GM12878 (cell line): ENCODE measurements at regions not wholly inside any gene's neighbourhood (a gene's known extent, or its start where the extent isn't known, plus 50 kb on each side); places are given as distances from the start of the nearest gene placed in this dataset.

ENCODE experiments used
- ATAC-seq: fragments of 200-7000 bp; cut with Tn5 transposase; 3 replicates; pipeline ENCODE4 v1.9.1; 2020; ENCODE audit warnings: mild to moderate bottlenecking, moderate library complexity
- BruUV-seq: library from RNA; stranded (reverse); fragments of 400-500 nt; replicated peaks from 2 replicates; lab custom pipeline; 2021; lab: Mats Ljungman, UMichigan
- CTCF ChIA-PET: fragments of 300-600 bp; sonication (Branson Sonifier 250); formaldehyde crosslinking; extraction: SDS; loops from one replicate; lab custom pipeline; 2021; ENCODE audit warnings: inconsistent platforms; lab: Yijun Ruan, JAX
- POLR2A ChIA-PET: fragments of 350-600 bp; formaldehyde crosslinking; extraction: SDS; loops from one replicate; lab custom pipeline; 2021; ENCODE audit warnings: inconsistent platforms; lab: Charles Lee
- RAD21 ChIA-PET: fragments of 300-600 bp; sonication (Branson Sonifier 250); formaldehyde crosslinking; loops from one replicate; lab custom pipeline; 2023; ENCODE audit warnings: antibody characterized with exemption; ENCODE audit not compliant: unreplicated experiment; lab: Charles Lee
- SMC1A ChIA-PET: fragments of 300-600 bp; sonication (Branson Sonifier 250); formaldehyde crosslinking; loops from one replicate; lab custom pipeline; 2023; ENCODE audit not compliant: unreplicated experiment, uncharacterized antibody; lab: Charles Lee
- DNase-seq: peaks from one replicate; pipeline ENCODE4 v3.0.0-alpha.2; 2011; ENCODE audit warnings: low read depth, low spot score
- FAIRE-seq: peaks from 3 replicates; lab custom pipeline; 2011; peaks lifted over from hg19 to GRCh38; lab: Jason Lieb, UNC
- H2AFZ ChIP-seq: 2 replicates; pipeline ENCODE4 v1.6.0; 2011; ENCODE audit warnings: low read depth, low read length, control low read depth; ENCODE audit not compliant: control insufficient read depth
- H3K27ac ChIP-seq: 2 replicates; pipeline ENCODE4 v1.5.1; 2011; ENCODE audit warnings: control low read depth; ENCODE audit not compliant: control insufficient read depth, insufficient read depth
- H3K27me3 ChIP-seq, 2 experiments: replicated peaks in 1 of 2; 2 replicates each; pipeline versions ENCODE4 v1.6.0 to v1.6.1; 2011; ENCODE audit warnings: low read length in 1 of 2; ENCODE audit not compliant: control insufficient read depth in 2 of 2, insufficient read depth in 2 of 2
- H3K36me3 ChIP-seq, 2 experiments: 2 replicates each; pipeline ENCODE4 v1.5.1; 2011; ENCODE audit warnings: low read length in 1 of 2; ENCODE audit not compliant: control insufficient read depth in 2 of 2, insufficient read depth in 2 of 2
- H3K4me1 ChIP-seq: 2 replicates; pipeline ENCODE4 v1.6.1; 2011; ENCODE audit warnings: mild to moderate bottlenecking, low read length, moderate library complexity, mixed read lengths; ENCODE audit not compliant: control insufficient read depth, insufficient read depth
- H3K4me2 ChIP-seq: 2 replicates; pipeline ENCODE4 v1.6.0; 2011; ENCODE audit warnings: control low read depth; ENCODE audit not compliant: control insufficient read depth, insufficient read depth
- H3K4me3 ChIP-seq: fragments of 200-600 bp; sonication (generic); 2 replicates; pipeline ENCODE4 v1.5.1; 2016
- H3K79me2 ChIP-seq: 2 replicates; pipeline ENCODE4 v1.6.0; 2011; ENCODE audit warnings: low read length; ENCODE audit not compliant: control insufficient read depth, insufficient read depth
- H3K9ac ChIP-seq: 2 replicates; pipeline ENCODE4 v1.8.0; 2011; ENCODE audit warnings: low read length, control low read depth, mixed read lengths; ENCODE audit not compliant: control insufficient read depth, insufficient read depth
- H3K9me3 ChIP-seq: replicated peaks from 3 replicates; pipeline ENCODE4 v1.5.1; 2011; ENCODE audit warnings: mild to moderate bottlenecking, low read length; ENCODE audit not compliant: control insufficient read depth, insufficient read depth
- H4K20me1 ChIP-seq: 2 replicates; pipeline ENCODE4 v1.6.0; 2011; ENCODE audit not compliant: control insufficient read depth, insufficient read depth
- CBFB ChIP-seq: IDR thresholded peaks from 2 replicates; pipeline ENCODE4 v1.6.1; 2016; ENCODE audit warnings: antibody characterized with exemption, low read depth
- CREB1 ChIP-seq: IDR thresholded peaks from 2 replicates; pipeline ENCODE4 v1.6.1; 2012; ENCODE audit warnings: low read depth, mild to moderate bottlenecking, inconsistent platforms
- FOXM1 ChIP-seq: IDR thresholded peaks from 2 replicates; pipeline ENCODE4 v1.6.1; 2012; ENCODE audit warnings: low read depth, mild to moderate bottlenecking, inconsistent platforms, low read length, moderate library complexity
- KAT2A ChIP-seq: conservative IDR thresholded peaks from 2 replicates; pipeline ENCODE4 v1.6.1; 2011; ENCODE audit warnings: low read depth, low read length; ENCODE audit not compliant: control insufficient read depth
- NFYA ChIP-seq: IDR thresholded peaks from 2 replicates; pipeline ENCODE4 v1.6.1; 2011; ENCODE audit warnings: low read depth, mild to moderate bottlenecking, low read length, improper control_type of control experiment, borderline replicate concordance
- RFX5 ChIP-seq: IDR thresholded peaks from 2 replicates; pipeline ENCODE4 v1.6.1; 2011; ENCODE audit warnings: low read depth, low read length, improper control_type of control experiment
- WGBS: methylation state at CpG from one replicate; pipeline ENCODE4 v1.1.6; 2016; ENCODE audit warnings: low lambda C conversion rate; ENCODE audit not compliant: insufficient replicate concordance, insufficient coverage; ENCODE audit errors: missing lambda C conversion rate; 5-methylcytosine and 5-hydroxymethylcytosine counted together
- in situ Hi-C: fragments of 300-500 bp; cut with MboI; formaldehyde crosslinking; loops from 9 replicates; pipeline ENCODE4 v1.14.3; 2018; ENCODE audit warnings: mixed read lengths
- intact Hi-C: fragments of 100-400 bp; cut with micrococcal nuclease; formaldehyde crosslinking; loops from one replicate; pipeline ENCODE4 v1.14.2; 2022; ENCODE audit not compliant: unreplicated experiment
- TF ChIP-seq, protein P1 (sequence below): IDR thresholded peaks from 2 replicates; pipeline ENCODE4 v1.6.1; 2011; ENCODE audit warnings: borderline replicate concordance, low read depth, mild to moderate bottlenecking, moderate library complexity, mixed read lengths, low read length; ENCODE audit not compliant: insufficient read depth; ENCODE audit errors: extremely low read length
- TF ChIP-seq, protein P2 (sequence below): fragments of 450-650 bp; IDR thresholded peaks from 2 replicates; pipeline ENCODE4 v1.6.1; 2017; ENCODE audit warnings: mild to moderate bottlenecking

GRCh38 chr17:34820922-34821321, 140.3 kb downstream of the CCT6B start:
- no TSS peak for BruUV-seq
- Histone ChIP-seq H2AFZ (no peak overlapping the region), H3K27me3 (no peaks in the 10 kb centered on the region; a peak in 2 of 4 replicates), H4K20me1 (no peaks in the 10 kb centered on the region), H3K9ac (no peak overlapping the region), H3K27ac (no peak overlapping the region), H3K36me3 (no peaks in the 10 kb centered on the region), H3K4me2 (no peak overlapping the region), H3K4me1 (no peaks in the 10 kb centered on the region), H3K4me3 (no peak overlapping the region), H3K79me2 (no peaks in the 10 kb centered on the region), H3K9me3 (no peaks in the 10 kb centered on the region)
- intact Hi-C loops (no loop called here), in situ Hi-C loops (no loop called here)
- POLR2A ChIA-PET = no interaction called here
- SMC1A ChIA-PET = no interaction called here
- CTCF ChIA-PET = no interaction called here
- DNase-seq = no peak
- TF ChIP-seq, protein P1, sequence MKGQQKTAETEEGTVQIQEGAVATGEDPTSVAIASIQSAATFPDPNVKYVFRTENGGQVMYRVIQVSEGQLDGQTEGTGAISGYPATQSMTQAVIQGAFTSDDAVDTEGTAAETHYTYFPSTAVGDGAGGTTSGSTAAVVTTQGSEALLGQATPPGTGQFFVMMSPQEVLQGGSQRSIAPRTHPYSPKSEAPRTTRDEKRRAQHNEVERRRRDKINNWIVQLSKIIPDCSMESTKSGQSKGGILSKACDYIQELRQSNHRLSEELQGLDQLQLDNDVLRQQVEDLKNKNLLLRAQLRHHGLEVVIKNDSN = no peak
- TF ChIP-seq, protein P2, sequence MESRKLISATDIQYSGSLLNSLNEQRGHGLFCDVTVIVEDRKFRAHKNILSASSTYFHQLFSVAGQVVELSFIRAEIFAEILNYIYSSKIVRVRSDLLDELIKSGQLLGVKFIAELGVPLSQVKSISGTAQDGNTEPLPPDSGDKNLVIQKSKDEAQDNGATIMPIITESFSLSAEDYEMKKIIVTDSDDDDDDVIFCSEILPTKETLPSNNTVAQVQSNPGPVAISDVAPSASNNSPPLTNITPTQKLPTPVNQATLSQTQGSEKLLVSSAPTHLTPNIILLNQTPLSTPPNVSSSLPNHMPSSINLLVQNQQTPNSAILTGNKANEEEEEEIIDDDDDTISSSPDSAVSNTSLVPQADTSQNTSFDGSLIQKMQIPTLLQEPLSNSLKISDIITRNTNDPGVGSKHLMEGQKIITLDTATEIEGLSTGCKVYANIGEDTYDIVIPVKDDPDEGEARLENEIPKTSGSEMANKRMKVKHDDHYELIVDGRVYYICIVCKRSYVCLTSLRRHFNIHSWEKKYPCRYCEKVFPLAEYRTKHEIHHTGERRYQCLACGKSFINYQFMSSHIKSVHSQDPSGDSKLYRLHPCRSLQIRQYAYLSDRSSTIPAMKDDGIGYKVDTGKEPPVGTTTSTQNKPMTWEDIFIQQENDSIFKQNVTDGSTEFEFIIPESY = no peak
- TF ChIP-seq NFYA (no peak), FOXM1 (no peak), RFX5 (no peak), KAT2A (no peak), CREB1 (no peak), CBFB (no peak)
- ATAC-seq = no peak
- RAD21 ChIA-PET = no interaction called here
- FAIRE-seq = no peak
- 22% methylated on average over 4 of the region's 4 CpGs for WGBS
